ENCODE measurements at regions not wholly inside any gene's neighbourhood (a gene's known extent, or its start where the extent isn't known, plus 50 kb on each side); places are given as distances from the start of the nearest gene placed in this dataset.

DNA sequence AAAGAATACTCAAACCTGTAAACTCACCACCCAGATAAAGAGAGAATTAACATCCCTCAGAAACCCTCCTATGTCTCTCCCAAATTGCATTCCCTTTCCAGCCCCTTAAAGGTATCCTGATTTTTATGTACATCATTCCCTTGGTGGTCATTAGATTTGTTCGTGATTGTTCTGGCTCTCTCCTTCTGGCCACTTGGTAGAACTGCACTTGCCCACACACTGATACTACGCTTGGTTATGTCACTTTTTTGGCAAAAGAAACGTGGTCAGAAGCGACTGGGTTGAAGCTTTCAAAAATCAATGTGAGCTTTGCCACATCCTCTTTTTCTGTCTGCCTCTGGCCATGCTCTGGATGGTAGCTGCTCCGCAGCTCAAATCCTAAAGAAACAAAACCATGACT, 76.3 kb downstream of the KRTAP19-8 start:
- TF ChIP-seq, protein P1, sequence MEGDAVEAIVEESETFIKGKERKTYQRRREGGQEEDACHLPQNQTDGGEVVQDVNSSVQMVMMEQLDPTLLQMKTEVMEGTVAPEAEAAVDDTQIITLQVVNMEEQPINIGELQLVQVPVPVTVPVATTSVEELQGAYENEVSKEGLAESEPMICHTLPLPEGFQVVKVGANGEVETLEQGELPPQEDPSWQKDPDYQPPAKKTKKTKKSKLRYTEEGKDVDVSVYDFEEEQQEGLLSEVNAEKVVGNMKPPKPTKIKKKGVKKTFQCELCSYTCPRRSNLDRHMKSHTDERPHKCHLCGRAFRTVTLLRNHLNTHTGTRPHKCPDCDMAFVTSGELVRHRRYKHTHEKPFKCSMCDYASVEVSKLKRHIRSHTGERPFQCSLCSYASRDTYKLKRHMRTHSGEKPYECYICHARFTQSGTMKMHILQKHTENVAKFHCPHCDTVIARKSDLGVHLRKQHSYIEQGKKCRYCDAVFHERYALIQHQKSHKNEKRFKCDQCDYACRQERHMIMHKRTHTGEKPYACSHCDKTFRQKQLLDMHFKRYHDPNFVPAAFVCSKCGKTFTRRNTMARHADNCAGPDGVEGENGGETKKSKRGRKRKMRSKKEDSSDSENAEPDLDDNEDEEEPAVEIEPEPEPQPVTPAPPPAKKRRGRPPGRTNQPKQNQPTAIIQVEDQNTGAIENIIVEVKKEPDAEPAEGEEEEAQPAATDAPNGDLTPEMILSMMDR (IDR thresholded peaks at IDR 0.05) = no peak
- no peak for TF ChIP-seq EP300 (IDR thresholded peaks at IDR 0.05)
